LNCAP (cell line): ENCODE measurements at regions not wholly inside any gene's neighbourhood (a gene's known extent, or its start where the extent isn't known, plus 50 kb on each side); places are given as distances from the start of the nearest gene placed in this dataset.

Experiments used
- CTCF ChIP-seq: fragments of 450-650 bp; IDR thresholded peaks from 2 replicates; pipeline ENCODE4 v1.5.1; 2017; ENCODE audit warnings: mild to moderate bottlenecking

GRCh38 chr2:175253871-175254270 is 72.4 kb upstream of the ATP5MC3 start:
- TF ChIP-seq CTCF = no peak

- peak; percentile 76 for TF ChIP-seq CTCF
These were observed 70.0 kb upstream of the ATP5MC3 start for GRCh38 chr2:175251425-175252041.

- no peak for TF ChIP-seq CTCF
These were observed 65.6 kb upstream of the ATP5MC3 start for GRCh38 chr2:175247159-175247558.

GRCh38 chr2:175244697-175245096 is 63.2 kb upstream of the ATP5MC3 start:
- TF ChIP-seq CTCF = no peak

GRCh38 chr2:175241691-175242090 is 60.2 kb upstream of the ATP5MC3 start:
- no peak for TF ChIP-seq CTCF

GRCh38 chr2:175236930-175237329 is 55.4 kb upstream of the ATP5MC3 start:
- TF ChIP-seq CTCF = no peak

- TF ChIP-seq CTCF = no peak
These were observed 53.1 kb upstream of the ATP5MC3 start for GRCh38 chr2:175234650-175235049.

GRCh38 chr2:175234153-175234552 is 52.6 kb upstream of the ATP5MC3 start:
- TF ChIP-seq CTCF = no peak
